Chondrocyte (in vitro differentiated cells): ENCODE measurements at regions not wholly inside any gene's neighbourhood (a gene's known extent, or its start where the extent isn't known, plus 50 kb on each side); places are given as distances from the start of the nearest gene placed in this dataset.

Source experiments
- DNase-seq: peaks from one replicate; pipeline ENCODE4 v3.0.0; 2021; ENCODE audit warnings: mixed read lengths, low spot score
- H3K27ac Mint-ChIP-seq: one replicate; pipeline ENCODE4 v1.8.0; 2021; ENCODE audit warnings: mild to moderate bottlenecking, moderate library complexity, mixed read lengths; ENCODE audit not compliant: unreplicated experiment
- H3K27me3 Mint-ChIP-seq: 2 replicates; pipeline ENCODE4 v1.8.0; 2021; ENCODE audit warnings: low read depth, mixed read lengths
- H3K36me3 Mint-ChIP-seq: 2 replicates; pipeline ENCODE4 v1.8.0; 2021; ENCODE audit warnings: low read depth, mixed read lengths
- H3K4me1 Mint-ChIP-seq: 2 replicates; pipeline ENCODE4 v1.8.0; 2021; ENCODE audit warnings: low read depth, mild to moderate bottlenecking, mixed read lengths
- H3K4me3 Mint-ChIP-seq: one replicate; pipeline ENCODE4 v1.8.0; 2021; ENCODE audit warnings: mild to moderate bottlenecking, moderate library complexity, mixed read lengths; ENCODE audit not compliant: unreplicated experiment
- H3K9me3 Mint-ChIP-seq: 2 replicates; pipeline ENCODE4 v1.8.0; 2021; ENCODE audit warnings: low read depth, mixed read lengths
- CTCF ChIP-seq: fragments of 200-600 bp; sonication (generic); IDR thresholded peaks from 2 replicates; pipeline ENCODE4 v1.5.0; 2021; ENCODE audit warnings: antibody characterized with exemption, mild to moderate bottlenecking, moderate library complexity

- no peaks in the 10 kb centered on the region for H3K4me1 Mint-ChIP-seq
- peaks cover 5% of the 10 kb centered on the region for H3K9me3 Mint-ChIP-seq
- TF ChIP-seq CTCF, result no peak
- no peak for DNase-seq
- no peak overlapping the region for H3K27ac Mint-ChIP-seq
- H3K27me3 Mint-ChIP-seq, result peaks cover 20% of the 10 kb centered on the region
- H3K4me3 Mint-ChIP-seq, result no peak overlapping the region
- no peaks in the 10 kb centered on the region for H3K36me3 Mint-ChIP-seq
Measured at GRCh38 chr19:28873301-28873700, 339.6 kb downstream of the UQCRFS1 start.

- peaks cover 18% of the 10 kb centered on the region for H3K27me3 Mint-ChIP-seq
- H3K36me3 Mint-ChIP-seq, result no peaks in the 10 kb centered on the region
- no peak overlapping the region for H3K4me3 Mint-ChIP-seq
- peaks cover 8% of the 10 kb centered on the region for H3K9me3 Mint-ChIP-seq
- no peak for DNase-seq
- TF ChIP-seq CTCF, result no peak
- H3K4me1 Mint-ChIP-seq, result no peaks in the 10 kb centered on the region
- H3K27ac Mint-ChIP-seq, result no peak overlapping the region
Measured at GRCh38 chr19:28871099-28871725, 341.7 kb downstream of the UQCRFS1 start.

DNA sequence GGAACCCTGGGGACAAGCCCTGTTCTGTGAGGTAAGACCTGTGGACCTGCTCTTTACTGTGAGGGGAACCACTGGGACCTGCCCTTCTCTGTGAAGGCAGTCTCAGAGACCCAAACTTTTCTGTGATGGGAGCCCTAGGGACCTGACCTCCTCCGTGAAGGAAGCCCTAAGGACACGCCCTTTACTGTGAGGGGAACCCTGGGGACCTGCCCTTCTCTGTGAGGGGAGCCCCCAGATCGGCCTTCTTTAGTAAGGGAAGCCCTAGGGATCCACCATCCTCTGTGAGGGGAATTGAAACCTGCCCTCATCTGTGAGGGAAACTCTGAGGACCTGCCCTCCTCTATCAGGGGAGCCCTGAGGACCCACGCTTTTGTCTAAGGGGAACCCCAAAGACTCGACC lies 343.5 kb downstream of the UQCRFS1 start:
- H3K36me3 Mint-ChIP-seq, result no peaks in the 10 kb centered on the region
- no peak for TF ChIP-seq CTCF
- peaks cover 21% of the 10 kb centered on the region for H3K27me3 Mint-ChIP-seq
- no peak overlapping the region for H3K27ac Mint-ChIP-seq
- H3K9me3 Mint-ChIP-seq, result peaks cover 8% of the 10 kb centered on the region
- no peaks in the 10 kb centered on the region for H3K4me1 Mint-ChIP-seq
- DNase-seq, result no peak
- no peak overlapping the region for H3K4me3 Mint-ChIP-seq

- Mint-ChIP-seq H3K4me1 (no peaks in the 10 kb centered on the region), H3K4me3 (no peak overlapping the region), H3K27me3 (peaks cover 21% of the 10 kb centered on the region), H3K27ac (no peak overlapping the region), H3K36me3 (no peaks in the 10 kb centered on the region), H3K9me3 (peaks cover 8% of the 10 kb centered on the region)
- TF ChIP-seq CTCF, result no peak
- DNase-seq, result no peak
Measured at GRCh38 chr19:28868836-28869235, 344.1 kb downstream of the UQCRFS1 start.

GRCh38 chr19:28867978-28868377 lies 345.0 kb downstream of the UQCRFS1 start:
- no peaks in the 10 kb centered on the region for H3K36me3 Mint-ChIP-seq
- TF ChIP-seq CTCF, result no peak
- peaks cover 16% of the 10 kb centered on the region for H3K27me3 Mint-ChIP-seq

More at GRCh38 chr19:28867978-28868377, 345.0 kb downstream of the UQCRFS1 start:
- Mint-ChIP-seq H3K9me3 (peaks cover 8% of the 10 kb centered on the region), H3K27ac (no peak overlapping the region), H3K4me3 (no peak overlapping the region), H3K4me1 (no peaks in the 10 kb centered on the region)
- no peak for DNase-seq
